ENCODE measurements at regions not wholly inside any gene's neighbourhood (a gene's known extent, or its start where the extent isn't known, plus 50 kb on each side); places are given as distances from the start of the nearest gene placed in this dataset.

- no peak for DNase-seq
These were observed 234.6 kb downstream of the POSTN start for GRCh38 chr13:37364007-37364406.

DNA sequence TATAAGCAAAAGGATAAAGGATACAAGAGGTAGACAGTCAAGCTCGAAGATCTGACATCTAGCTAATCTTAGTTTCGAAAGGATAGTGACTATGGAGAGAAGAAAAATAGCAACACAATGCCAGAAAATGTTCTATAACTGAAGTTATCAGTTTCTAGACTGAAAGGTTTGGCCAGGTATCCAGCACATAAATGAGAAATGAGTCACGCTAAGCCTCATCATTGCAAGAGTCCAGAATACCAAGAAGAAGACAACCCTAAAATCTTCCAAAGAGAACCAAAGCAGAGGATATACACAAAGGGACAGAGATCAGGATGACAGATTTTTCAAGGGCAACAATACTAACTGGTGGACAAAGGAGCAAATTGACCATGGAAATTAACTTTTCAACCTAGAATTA is 237.0 kb downstream of the POSTN start:
- no peak for DNase-seq

- no peak for DNase-seq
These were observed 238.0 kb downstream of the POSTN start for GRCh38 chr13:37360556-37360955.

GRCh38 chr13:37357548-37357947 is 241.0 kb downstream of the POSTN start:
- DNase-seq: no peak

DNA sequence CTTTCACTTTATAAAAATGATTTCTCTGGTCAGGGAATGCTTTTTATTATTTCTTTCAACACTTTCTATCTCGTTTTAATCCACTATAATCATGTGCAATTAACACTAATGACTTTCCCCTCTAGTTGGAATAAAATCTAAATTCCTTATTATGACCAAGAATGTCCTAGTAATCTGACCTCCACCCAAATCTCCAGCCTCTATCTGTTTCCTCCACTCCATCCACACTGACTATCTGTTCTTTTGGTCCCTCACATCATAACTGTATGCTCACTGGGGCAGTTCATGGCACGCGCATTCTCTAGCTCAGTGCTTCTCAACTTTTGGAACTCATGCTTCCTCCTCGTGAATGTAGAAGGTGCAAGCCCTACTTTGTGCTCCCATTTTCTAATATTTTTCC is 244.7 kb downstream of the POSTN start:
- no peak for DNase-seq

DNA sequence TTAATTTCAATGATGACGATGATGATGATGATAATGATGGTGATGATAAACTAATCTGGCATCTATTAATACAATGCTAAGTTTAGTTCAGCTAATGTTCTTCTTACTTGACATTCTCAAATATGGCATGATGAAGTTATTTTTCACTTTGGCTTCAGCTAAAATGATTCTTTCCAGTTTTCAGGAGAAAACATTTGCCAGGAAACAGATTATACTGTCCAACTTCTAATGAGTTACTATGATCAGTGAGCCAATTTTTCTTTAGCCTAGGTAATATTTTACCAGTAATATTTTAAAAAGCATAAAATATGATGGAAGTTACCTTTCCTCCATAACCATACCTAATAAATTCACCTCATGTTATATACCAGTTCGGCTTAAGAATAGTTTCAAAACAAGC is 245.7 kb upstream of the CSNK1A1L start:
- no peak for DNase-seq

DNA sequence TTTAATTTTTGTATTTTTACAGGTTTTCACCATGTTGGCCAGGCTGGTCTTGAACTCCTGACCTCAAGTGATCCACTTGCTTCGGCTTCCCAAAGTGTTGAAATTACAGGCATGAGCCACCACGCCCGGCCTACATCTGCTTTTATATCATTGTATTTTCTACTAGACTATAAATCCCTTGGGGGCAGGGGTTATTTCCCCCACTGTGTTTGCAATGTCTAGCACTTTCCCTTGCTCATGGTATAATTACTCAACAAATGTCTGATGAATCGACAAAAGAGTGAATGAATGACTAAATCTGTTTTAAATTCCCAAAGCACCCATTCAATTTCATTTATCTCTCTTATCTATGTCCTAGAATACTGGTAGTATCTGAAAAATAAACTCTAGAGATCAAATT is 244.5 kb upstream of the CSNK1A1L start:
- no peak for DNase-seq

DNA sequence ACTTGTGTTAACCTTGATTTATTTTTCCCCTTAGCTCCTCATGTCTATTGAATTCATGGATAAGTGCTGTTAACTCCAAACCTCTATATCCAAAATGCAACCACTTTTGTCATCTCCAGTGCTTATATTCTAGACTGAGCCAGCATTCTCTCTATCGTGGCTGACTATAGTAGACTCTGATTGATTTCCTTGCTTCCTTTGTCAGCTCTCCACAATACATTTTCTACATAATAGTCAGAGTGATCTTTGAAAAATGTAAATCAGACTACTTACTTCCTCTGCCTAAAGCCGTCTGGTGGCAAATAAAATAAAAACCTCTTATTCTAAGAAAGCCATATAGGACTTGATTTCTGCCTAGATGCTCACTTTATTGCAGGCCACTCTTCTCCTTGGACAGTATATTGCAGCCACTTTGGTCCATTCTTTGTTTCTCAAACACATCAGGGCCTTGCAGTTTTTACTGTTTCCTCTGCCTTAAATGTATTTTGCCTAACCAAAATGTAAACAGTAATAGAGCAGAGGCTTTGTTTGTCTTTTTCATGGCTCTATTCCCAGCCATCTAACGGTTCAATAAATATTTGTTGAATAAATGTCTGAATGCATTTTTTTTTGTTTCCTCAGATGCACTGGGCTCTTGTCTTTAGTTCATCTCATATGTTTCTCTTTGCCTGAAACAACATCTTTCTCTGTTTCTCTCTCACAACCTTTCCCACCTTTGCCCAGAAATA is 243.6 kb upstream of the CSNK1A1L start:
- DNase-seq: no peak

DNA sequence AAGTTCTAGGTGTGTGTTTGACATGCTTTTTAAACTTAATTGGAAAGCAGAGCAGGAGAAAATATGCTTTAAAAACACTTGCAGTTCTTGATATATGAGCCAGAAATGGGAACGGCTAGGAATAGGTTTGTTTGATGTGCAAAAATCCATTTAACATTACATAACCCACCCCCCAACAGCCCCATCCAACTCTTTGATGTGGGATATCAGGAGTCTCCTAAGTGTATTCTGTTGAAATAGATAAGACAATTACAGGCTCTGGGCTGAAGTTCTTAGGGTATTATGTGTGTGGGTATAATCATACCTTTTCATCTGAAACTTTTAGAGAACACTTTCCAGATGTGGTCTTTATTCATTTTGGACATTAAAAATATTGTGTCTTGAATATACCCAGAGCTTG is 240.4 kb upstream of the CSNK1A1L start:
- DNase-seq: no peak

- no peak for DNase-seq
These were observed 239.9 kb upstream of the CSNK1A1L start for GRCh38 chr13:37345391-37345790.

DNA sequence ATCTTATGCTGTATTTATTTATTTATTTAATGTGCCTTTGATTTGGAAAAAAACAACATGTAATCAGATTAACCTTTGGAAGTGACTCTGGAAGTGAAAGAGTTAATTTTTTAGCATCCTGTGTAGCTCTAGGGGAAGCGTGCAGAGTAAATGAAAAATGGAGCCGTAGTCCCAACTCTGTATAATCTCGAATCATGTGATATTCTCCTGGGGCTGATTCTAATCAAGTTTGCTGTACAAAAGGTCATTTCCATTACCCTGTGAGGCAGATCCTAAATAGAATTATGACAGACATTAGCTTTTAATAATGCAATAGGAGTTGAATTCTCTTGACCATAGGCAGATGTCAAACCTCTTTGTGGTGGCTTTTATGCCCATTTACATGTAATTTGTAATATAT is 238.6 kb upstream of the CSNK1A1L start:
- no peak for DNase-seq

GRCh38 chr13:37342205-37342604 is 236.7 kb upstream of the CSNK1A1L start:
- DNase-seq: no peak

- no peak for DNase-seq
These were observed 235.6 kb upstream of the CSNK1A1L start for GRCh38 chr13:37340901-37341670.

DNA sequence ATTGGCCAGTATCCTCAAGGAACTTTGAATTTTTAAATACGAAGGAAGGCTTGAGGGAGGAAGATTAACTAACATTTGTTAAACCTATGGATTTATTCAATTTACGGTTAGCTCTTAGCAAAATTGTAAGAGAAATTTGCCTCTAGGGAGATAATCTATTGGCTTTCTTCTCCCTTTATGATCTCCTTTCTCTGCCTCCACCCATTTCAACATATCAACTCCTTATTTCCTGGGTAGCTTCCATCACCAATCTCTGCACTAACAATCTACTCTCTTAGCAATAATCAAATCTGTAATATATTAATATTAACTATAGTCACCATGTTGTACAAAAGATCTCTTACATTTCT is 233.9 kb upstream of the CSNK1A1L start:
- no peak for DNase-seq

- no peak for DNase-seq
These were observed 233.4 kb upstream of the CSNK1A1L start for GRCh38 chr13:37338726-37339385.

- no peak for DNase-seq
These were observed 220.9 kb upstream of the CSNK1A1L start for GRCh38 chr13:37326334-37326733.

GRCh38 chr13:37319031-37319443 is 213.6 kb upstream of the CSNK1A1L start:
- DNase-seq: no peak

GRCh38 chr13:37316935-37317334 is 211.5 kb upstream of the CSNK1A1L start:
- DNase-seq: no peak

GRCh38 chr13:37313372-37313771 is 207.9 kb upstream of the CSNK1A1L start:
- DNase-seq: no peak

- DNase-seq: no peak
These were observed 201.5 kb upstream of the CSNK1A1L start for GRCh38 chr13:37306778-37307544.

DNA sequence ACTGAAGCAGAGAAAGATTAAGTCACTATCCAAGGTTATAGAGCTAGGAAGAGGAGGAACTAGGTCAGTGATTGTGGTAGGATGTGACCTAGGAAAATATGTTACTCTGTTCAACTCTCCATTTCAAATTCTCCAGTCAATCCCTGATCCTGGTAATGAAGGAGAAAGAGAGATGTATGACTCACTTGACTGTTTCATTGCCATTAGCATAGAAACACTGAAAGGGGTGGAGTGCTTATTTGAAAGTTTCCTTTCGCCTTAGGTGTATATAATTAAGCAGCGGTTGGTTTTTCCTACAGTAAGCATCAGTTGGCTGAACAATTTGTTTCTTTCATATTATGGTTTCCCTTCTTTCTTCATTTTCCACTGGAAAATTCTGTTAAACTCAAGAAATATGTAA is 198.1 kb upstream of the CSNK1A1L start:
- no peak for DNase-seq

DNA sequence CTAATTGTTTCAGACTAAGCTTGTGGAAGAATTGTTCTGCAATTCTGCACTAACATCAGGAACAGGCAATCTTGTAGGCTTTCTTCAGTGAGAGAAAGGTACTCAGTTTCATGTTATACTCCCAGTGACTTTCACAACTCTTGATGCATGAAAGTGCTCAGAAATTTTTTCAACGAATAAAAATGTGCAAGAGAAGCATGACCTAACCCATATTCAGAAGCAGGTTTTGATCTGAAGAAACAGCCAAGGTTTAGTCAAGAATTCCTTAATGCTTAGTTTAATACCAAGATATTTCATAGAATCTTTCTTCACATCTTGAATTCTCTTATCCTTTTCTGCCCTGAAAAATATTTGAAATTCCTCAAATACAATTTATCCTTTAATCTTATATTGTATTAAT is 197.2 kb upstream of the CSNK1A1L start:
- no peak for DNase-seq

Measured in renal pelvis (tissue), 1 donor.